ENCODE measurements at regions not wholly inside any gene's neighbourhood (a gene's known extent, or its start where the extent isn't known, plus 50 kb on each side); places are given as distances from the start of the nearest gene placed in this dataset.
A peak's percentile ranks its signal among the peaks of the same experiment; 100 is the strongest.

DNA sequence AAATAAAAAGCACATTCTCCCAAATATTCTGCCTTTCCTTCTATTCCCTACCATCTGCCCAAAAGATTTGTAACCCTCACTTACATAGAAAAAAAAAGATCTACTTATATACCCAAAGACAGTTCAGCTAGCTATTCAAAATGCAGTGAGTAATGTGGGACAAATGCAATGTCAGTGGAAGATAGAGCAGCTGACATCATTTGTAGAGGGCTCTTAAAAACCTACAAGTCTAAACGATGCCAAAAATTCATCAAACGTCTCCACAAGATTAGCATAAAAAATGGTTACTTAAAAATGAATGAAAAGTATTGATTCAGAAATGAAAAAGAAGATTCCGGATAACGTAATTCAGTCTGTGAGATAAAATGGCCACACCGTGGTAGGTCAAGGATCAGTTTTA lies 96.5 kb downstream of the ASB9 start:
- Histone ChIP-seq H3K36me3 (ENCODE audit: insufficient read depth, low read length) (no peaks in the 10 kb centered on the region), H2AFZ (ENCODE audit: low read depth, low read length) (no peak overlapping the region), H3K9ac (ENCODE audit: low read length) (no peak overlapping the region), H3K4me3 (ENCODE audit: insufficient read depth, low read depth, low read length) (no peak overlapping the region), H3K79me2 (ENCODE audit: insufficient read depth, low read length) (no peaks in the 10 kb centered on the region), H4K20me1 (ENCODE audit: insufficient read depth, low read length) (no peaks in the 10 kb centered on the region), H3K4me2 (ENCODE audit: low read length) (no peak overlapping the region), H3K27ac (ENCODE audit: low read depth, low read length) (no peak overlapping the region), H3K4me1 (ENCODE audit: insufficient read depth, low read length) (no peaks in the 10 kb centered on the region), H3K9me3 (ENCODE audit: insufficient read depth, low read depth, low read length) (no peaks in the 10 kb centered on the region), H3K27me3 (ENCODE audit: insufficient read depth, low read length) (no peaks in the 10 kb centered on the region)
- Mint-ChIP-seq H3K9me3 (ENCODE audit: unreplicated experiment) (no peaks in the 10 kb centered on the region), H3K4me3 (ENCODE audit: unreplicated experiment) (no peak overlapping the region), H3K36me3 (ENCODE audit: low read depth, unreplicated experiment) (no peaks in the 10 kb centered on the region), H3K27ac (ENCODE audit: unreplicated experiment) (no peak overlapping the region), H3K27me3 (ENCODE audit: low read depth, unreplicated experiment) (no peaks in the 10 kb centered on the region), H3K4me1 (ENCODE audit: low read depth, unreplicated experiment) (peaks cover 13% of the 10 kb centered on the region)
- TF ChIP-seq EZH2 (IDR thresholded peaks at IDR 0.05; ENCODE audit: insufficient read depth, low read length), result no peak
- TF ChIP-seq, protein P1, sequence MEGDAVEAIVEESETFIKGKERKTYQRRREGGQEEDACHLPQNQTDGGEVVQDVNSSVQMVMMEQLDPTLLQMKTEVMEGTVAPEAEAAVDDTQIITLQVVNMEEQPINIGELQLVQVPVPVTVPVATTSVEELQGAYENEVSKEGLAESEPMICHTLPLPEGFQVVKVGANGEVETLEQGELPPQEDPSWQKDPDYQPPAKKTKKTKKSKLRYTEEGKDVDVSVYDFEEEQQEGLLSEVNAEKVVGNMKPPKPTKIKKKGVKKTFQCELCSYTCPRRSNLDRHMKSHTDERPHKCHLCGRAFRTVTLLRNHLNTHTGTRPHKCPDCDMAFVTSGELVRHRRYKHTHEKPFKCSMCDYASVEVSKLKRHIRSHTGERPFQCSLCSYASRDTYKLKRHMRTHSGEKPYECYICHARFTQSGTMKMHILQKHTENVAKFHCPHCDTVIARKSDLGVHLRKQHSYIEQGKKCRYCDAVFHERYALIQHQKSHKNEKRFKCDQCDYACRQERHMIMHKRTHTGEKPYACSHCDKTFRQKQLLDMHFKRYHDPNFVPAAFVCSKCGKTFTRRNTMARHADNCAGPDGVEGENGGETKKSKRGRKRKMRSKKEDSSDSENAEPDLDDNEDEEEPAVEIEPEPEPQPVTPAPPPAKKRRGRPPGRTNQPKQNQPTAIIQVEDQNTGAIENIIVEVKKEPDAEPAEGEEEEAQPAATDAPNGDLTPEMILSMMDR (IDR thresholded peaks at IDR 0.05; ENCODE audit: insufficient read depth, low read depth, low read length), result no peak
- DNase-seq (ENCODE audit: low read depth), result peak; percentile 47
- FAIRE-seq, result no peak

DNA sequence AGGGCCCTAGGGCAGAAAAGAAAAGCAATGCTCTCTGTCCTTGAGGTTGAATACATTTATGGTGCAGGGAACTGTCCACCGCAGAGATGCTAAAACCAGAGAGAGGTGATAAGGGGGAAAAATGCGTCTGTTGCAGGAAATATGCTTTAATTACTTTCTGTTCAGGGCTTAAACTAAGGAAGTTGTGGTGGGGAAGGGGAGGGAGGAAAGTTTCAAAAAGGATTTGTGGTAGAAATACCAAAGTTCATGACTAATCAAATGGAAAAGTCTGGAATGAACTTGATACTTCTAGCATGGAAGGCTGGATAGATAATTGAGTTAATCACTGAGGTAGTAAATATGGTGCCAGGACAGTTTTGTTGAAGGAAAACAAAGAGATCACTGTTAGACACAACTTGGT lies 99.0 kb downstream of the ASB9 start:
- Mint-ChIP-seq H3K27me3 (ENCODE audit: low read depth, unreplicated experiment) (no peaks in the 10 kb centered on the region), H3K27ac (ENCODE audit: unreplicated experiment) (peak overlapping the region; percentile 72), H3K4me1 (ENCODE audit: low read depth, unreplicated experiment) (peaks cover 13% of the 10 kb centered on the region), H3K9me3 (ENCODE audit: unreplicated experiment) (no peaks in the 10 kb centered on the region), H3K36me3 (ENCODE audit: low read depth, unreplicated experiment) (no peaks in the 10 kb centered on the region), H3K4me3 (ENCODE audit: unreplicated experiment) (no peak overlapping the region)
- Histone ChIP-seq H4K20me1 (ENCODE audit: insufficient read depth, low read length) (no peaks in the 10 kb centered on the region), H3K79me2 (ENCODE audit: insufficient read depth, low read length) (no peaks in the 10 kb centered on the region), H3K27me3 (ENCODE audit: insufficient read depth, low read length) (no peaks in the 10 kb centered on the region), H3K36me3 (ENCODE audit: insufficient read depth, low read length) (no peaks in the 10 kb centered on the region), H3K4me1 (ENCODE audit: insufficient read depth, low read length) (no peaks in the 10 kb centered on the region), H3K27ac (ENCODE audit: low read depth, low read length) (no peak overlapping the region), H3K9ac (ENCODE audit: low read length) (no peak overlapping the region), H3K4me2 (ENCODE audit: low read length) (no peak overlapping the region), H2AFZ (ENCODE audit: low read depth, low read length) (no peak overlapping the region), H3K4me3 (ENCODE audit: insufficient read depth, low read depth, low read length) (no peak overlapping the region), H3K9me3 (ENCODE audit: insufficient read depth, low read depth, low read length) (no peaks in the 10 kb centered on the region)
- TF ChIP-seq EZH2 (IDR thresholded peaks at IDR 0.05; ENCODE audit: insufficient read depth, low read length), result no peak
- TF ChIP-seq, protein P1 (IDR thresholded peaks at IDR 0.05; ENCODE audit: insufficient read depth, low read depth, low read length), result no peak
- DNase-seq (ENCODE audit: low read depth) (peak; percentile 51), FAIRE-seq (peak; percentile 96)

GRCh38 chrX:15167826-15168225 lies 102.1 kb downstream of the ASB9 start:
- Histone ChIP-seq H2AFZ (ENCODE audit: low read depth, low read length) (no peak overlapping the region), H3K4me1 (ENCODE audit: insufficient read depth, low read length) (no peaks in the 10 kb centered on the region), H3K9ac (ENCODE audit: low read length) (no peak overlapping the region), H3K27ac (ENCODE audit: low read depth, low read length) (no peak overlapping the region), H3K9me3 (ENCODE audit: insufficient read depth, low read depth, low read length) (no peaks in the 10 kb centered on the region), H3K4me3 (ENCODE audit: insufficient read depth, low read depth, low read length) (no peak overlapping the region), H4K20me1 (ENCODE audit: insufficient read depth, low read length) (no peaks in the 10 kb centered on the region), H3K79me2 (ENCODE audit: insufficient read depth, low read length) (no peaks in the 10 kb centered on the region), H3K27me3 (ENCODE audit: insufficient read depth, low read length) (no peaks in the 10 kb centered on the region), H3K36me3 (ENCODE audit: insufficient read depth, low read length) (no peaks in the 10 kb centered on the region), H3K4me2 (ENCODE audit: low read length) (no peak overlapping the region)
- H3K9me3 Mint-ChIP-seq (ENCODE audit: unreplicated experiment), result no peaks in the 10 kb centered on the region
- no peaks in the 10 kb centered on the region for H3K36me3 Mint-ChIP-seq (ENCODE audit: low read depth, unreplicated experiment)
- TF ChIP-seq, protein P1 (IDR thresholded peaks at IDR 0.05; ENCODE audit: insufficient read depth, low read depth, low read length), result no peak
- TF ChIP-seq EZH2 (IDR thresholded peaks at IDR 0.05; ENCODE audit: insufficient read depth, low read length), result no peak
- H3K4me1 Mint-ChIP-seq (ENCODE audit: low read depth, unreplicated experiment), result peaks cover 13% of the 10 kb centered on the region
- DNase-seq (ENCODE audit: low read depth) (no peak), FAIRE-seq (peak; percentile 5)
- H3K27ac Mint-ChIP-seq (ENCODE audit: unreplicated experiment), result no peak overlapping the region
- H3K27me3 Mint-ChIP-seq (ENCODE audit: low read depth, unreplicated experiment), result no peaks in the 10 kb centered on the region
- no peak overlapping the region for H3K4me3 Mint-ChIP-seq (ENCODE audit: unreplicated experiment)

Data from astrocyte (in vitro differentiated cells and primary cell).